Fibroblast of skin of scalp (primary cell): ENCODE measurements at regions not wholly inside any gene's neighbourhood (a gene's known extent, or its start where the extent isn't known, plus 50 kb on each side); places are given as distances from the start of the nearest gene placed in this dataset.
"Not testable (repeated sequence)": the region's sequence is repeated elsewhere in the genome, so short reads cannot be mapped to it uniquely, and the experiment has no call there.

Experiments used
- DNase-seq: peaks from one replicate; pipeline ENCODE4 v3.0.0-alpha.2; 2013

GRCh38 chr5:67746608-67747007 lies 468.9 kb upstream of the PIK3R1 start:
- not testable (repeated sequence) for DNase-seq

DNA sequence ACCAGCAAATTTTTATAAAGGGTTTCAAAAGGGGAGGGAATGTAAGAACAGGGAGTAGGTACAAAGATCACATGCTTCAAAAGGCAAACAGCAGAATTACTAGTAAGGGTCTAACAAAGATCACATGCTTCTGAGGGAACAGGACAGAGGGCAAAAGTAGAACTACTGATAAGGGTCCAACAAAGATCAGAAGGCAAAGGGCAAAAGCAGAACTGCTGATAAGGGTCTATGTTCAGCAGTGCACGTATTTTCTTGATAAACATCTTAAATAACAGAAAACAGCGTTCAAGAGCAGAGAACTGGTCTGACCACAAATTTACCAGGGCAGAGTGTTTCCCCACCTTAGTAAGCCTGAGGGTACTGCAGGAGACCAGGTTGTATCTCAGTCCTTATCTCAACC lies 469.5 kb upstream of the PIK3R1 start:
- DNase-seq, result no peak

- no peak for DNase-seq
Measured at GRCh38 chr5:67732921-67733320, 482.6 kb upstream of the PIK3R1 start.

- no peak for DNase-seq
Measured at GRCh38 chr5:67732471-67732870, 483.1 kb upstream of the PIK3R1 start.

DNA sequence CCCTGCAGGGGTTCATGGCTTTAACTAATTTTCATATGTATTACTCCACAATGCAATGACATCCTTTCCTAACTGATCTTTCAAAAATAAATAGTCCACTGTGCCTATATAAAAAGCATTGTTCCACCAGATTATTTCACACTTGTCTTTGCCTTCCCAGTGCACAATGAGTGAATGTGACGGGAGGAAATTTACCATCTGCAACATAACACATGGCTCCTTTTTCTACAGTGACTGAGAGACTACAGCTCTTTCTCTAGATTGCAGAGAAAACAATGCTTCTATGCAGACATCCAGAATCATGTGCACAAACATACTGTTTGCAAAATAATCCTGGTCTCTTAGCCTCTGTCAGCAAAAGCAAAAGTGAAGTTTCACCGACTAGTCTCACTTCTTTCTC lies 483.7 kb upstream of the PIK3R1 start:
- no peak for DNase-seq

DNA sequence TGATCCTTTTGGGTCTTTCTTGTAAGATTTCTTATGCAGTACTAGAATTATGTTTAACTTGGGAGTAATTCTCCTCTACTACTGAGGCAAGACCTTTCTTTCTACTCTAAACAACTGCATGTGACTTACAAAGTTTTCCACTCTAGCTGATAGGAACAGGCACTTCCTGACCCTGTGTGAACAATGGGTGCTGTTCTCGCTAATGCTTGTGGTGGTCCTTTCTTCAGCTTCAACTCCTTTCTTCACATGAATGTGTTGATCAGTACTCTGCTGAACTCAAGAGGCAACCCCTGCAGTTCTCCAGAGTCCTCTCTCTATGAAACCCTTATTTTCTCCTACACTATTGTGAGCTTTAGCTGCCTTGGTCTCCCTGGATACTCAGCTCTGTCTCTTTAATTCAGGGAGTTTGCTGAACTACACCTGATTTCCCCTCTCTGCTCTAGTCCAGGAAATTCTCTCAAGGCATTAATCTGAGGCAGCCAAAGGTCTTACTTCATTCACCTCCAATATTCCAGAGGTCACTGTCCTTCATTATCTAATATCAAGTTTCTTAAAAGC lies 484.6 kb upstream of the PIK3R1 start:
- DNase-seq, result no peak

GRCh38 chr5:67728326-67728890 lies 487.1 kb upstream of the PIK3R1 start:
- DNase-seq, result no peak

DNA sequence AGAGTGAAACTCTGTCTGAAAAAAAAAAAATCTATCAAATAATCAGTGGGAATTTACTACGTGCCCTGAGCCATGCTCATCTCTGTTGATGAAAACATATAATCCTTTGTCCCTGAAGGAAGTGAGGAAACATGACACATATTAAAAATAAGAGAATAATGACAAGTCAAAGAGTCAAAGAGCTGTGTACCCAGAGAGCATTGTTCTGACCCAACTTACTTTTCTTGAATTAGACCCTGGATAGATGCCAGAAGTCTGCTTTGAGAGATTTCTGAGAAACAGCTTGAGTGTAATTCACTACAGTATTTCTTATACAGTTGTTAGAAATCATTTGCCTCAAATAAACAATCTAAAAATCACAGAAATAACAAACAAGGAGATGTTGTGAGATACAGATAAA lies 490.0 kb upstream of the PIK3R1 start:
- DNase-seq, result no peak

DNA sequence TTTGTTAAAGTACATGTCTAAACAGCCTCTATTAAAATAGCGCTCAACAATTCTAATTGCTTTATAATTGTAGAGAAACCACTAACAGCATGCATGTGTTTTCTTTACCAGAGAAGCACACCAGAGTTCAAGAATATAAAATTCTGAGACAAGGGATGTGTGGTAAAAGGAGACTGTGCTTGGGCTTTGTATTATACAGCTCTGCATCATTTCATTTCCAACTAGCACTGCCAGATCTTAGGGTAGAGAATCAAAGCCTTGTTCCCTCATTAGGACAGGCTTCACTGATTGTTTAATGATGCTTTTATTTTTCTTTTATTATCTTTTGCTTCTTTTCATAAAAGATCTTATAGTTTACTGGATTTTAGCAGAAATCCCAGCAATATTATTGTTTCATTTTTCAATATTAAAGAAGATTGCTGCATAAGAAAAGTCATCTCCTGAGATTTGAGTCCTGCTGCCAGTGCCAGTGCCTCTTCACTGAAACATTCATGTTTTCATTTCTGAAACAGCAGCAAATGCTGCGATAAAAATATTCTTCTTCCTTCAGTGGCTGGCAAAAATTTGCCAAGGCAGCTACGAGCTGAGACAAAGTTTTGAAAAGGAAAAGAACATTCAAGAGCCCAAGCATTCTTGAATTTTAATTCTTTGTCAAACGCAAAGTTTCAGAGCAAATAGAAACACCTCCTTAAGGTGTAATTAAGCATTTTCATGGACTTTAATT lies 491.0 kb upstream of the PIK3R1 start:
- no peak for DNase-seq

GRCh38 chr5:67723873-67724272 lies 491.7 kb upstream of the PIK3R1 start:
- no peak for DNase-seq

DNA sequence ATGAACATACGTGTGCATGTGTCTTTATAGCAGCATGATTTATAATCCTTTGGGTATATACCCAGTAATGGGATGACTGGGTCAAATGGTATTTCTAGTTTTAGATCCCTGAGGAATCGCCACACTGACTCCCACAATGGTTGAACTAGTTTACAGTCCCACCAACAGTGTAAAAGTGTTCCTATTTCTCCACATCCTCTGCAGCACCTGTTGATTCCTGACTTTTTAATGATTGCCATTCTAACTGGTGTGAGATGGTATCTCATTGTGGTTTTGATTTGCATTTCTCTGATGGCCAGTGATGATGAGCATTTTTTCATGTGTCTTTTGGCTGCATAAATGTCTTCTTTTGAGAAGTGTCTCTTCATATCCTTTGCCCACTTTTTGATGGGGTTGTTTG lies 493.0 kb upstream of the PIK3R1 start:
- DNase-seq, result not testable (repeated sequence)

GRCh38 chr5:67720162-67720772 lies 495.3 kb upstream of the PIK3R1 start:
- no peak for DNase-seq

GRCh38 chr5:67702008-67702407 lies 505.4 kb upstream of the CD180 start:
- no peak for DNase-seq

DNA sequence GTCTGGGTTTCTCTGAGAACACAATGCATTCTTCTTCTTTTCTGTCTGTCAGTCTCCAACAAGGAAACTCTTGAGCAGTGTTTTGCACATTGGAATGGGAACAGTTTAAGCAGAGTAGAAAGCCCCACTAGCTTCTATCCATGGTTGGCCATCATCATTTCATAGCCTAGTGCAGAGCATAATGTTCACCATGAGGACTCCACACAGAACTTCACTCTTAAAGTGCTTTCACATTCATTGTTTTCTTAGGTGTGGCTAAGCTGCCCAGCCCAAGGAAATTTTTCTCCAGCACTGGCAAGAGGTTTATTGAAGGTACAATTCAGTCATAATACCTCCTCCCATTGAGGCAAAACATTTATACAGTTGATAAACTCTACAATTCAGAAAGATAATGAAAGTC lies 503.0 kb upstream of the CD180 start:
- peak; percentile 8 for DNase-seq

DNA sequence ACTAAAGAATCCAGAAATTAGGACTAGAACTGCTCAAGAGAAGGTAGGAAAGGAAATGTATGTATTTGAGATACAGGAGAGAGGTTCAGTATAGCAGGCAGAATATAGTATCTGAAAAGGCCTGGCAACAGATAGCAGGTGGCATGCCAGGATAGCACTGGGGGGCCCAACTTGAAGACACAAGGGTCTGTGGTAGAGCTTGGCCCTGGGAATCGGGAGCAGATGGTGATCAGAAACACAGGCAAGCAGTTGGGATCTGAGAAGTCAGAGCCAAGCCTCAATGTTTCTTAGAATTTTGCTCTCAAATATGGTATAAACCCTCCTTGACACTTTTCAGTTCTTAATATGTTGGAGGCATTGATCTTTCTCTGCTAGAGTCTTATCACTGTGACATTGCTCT lies 499.8 kb upstream of the CD180 start:
- DNase-seq, result no peak

DNA sequence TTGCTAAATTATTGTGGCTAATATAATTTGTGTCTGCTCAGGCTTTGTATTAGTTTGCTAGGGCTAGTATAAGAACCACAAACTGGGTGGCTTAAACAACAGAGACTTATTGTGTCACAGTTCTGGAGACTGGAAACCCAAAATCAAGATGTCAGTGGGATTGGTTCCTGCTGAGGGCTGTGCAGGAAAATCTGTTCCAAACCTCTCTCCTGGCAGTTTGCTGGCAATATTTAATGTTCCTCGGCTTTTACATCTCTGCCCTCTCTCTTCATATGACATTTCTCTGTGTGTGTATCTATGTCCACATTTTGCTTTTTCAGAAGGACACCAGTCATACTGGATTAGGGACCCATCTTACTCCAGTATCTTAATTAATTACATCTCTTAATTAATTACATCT lies 498.8 kb upstream of the CD180 start:
- DNase-seq, result no peak

- DNase-seq, result no peak
Measured at GRCh38 chr5:67694810-67695191, 498.2 kb upstream of the CD180 start.

GRCh38 chr5:67693956-67694809 lies 497.6 kb upstream of the CD180 start:
- peak; percentile 31 for DNase-seq

DNA sequence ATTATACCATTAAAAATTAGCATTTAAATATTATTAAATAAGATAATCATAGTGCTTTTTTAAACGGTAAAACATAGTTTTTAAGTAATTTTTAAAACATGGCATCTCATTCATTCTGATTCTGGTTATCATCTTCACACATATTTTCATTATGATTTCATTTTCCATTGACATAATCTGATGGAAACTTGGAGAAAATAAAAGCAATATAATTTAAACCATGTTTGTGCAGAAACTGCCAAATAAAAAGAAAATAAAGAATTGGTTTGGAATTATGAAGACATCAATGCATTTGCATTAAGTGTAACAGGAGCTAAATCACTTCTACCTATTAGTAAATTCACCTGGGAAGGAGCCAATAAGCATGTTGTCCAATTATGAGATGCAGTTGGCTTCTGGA lies 490.1 kb upstream of the CD180 start:
- DNase-seq, result no peak

DNA sequence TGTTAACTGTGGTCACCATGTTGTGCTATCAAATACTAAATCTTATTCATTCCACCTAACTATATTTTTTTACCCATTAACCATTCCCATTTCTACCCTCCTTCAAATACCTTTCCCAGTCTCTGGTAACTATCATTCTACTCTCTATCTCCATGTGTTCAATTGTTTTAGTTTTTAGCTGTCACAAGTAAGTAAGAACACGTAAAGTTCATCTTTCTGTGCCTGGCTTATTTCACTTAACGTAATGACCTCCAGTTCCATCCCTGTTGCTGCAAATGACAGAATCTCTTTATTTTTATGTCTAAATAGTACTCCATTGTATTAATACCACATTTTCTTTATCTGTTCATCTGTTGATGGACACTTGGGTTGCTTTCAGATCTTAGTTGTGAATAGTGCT lies 485.1 kb upstream of the CD180 start:
- DNase-seq, result no peak

DNA sequence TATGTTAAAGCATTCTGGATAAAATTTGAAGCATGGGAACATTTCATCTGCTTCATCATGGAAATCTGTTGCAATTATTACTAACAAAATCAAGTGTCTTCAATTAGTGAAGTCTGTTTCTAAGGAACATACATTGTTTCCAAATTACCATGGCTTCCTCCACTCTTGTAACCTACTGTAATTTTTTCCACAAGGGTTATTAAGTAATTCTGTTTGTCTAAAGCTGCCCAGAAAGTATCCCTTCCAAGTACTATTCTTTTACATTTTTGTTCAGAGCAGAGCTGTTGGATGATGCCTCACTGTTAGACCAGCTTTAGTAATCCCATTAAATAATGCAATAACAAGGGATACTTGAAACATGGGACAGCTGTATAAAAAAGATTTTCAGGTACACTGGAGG lies 483.5 kb upstream of the CD180 start:
- no peak for DNase-seq

DNA sequence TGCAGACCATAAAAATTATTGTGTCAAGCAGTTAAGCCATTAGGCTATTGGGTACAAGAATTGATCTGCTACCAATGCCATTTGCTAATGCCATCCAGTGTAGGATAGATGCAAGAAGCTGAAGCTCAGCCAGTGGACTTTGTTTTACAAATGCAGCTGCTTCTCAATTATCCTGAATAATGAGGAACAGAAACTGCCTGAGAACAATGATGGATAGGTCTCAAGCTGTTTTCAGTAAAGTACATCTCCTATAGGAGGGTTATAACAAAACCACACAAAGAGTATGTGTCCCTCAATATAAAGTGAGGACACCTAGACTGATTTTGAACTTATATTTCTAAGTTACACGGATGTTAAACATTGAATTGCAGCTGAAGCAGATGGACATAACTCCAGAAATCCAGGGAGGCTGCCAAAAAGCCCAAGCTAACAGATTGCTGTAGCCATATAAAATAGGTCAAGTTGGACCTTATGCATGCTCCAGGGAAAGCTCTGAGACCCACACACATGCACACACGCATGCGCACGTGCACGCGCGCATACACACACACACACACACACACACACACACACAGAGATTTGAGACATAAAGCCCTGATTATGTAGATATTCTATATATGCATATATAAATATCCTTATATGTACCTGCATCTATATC lies 482.7 kb upstream of the CD180 start:
- no peak for DNase-seq

DNA sequence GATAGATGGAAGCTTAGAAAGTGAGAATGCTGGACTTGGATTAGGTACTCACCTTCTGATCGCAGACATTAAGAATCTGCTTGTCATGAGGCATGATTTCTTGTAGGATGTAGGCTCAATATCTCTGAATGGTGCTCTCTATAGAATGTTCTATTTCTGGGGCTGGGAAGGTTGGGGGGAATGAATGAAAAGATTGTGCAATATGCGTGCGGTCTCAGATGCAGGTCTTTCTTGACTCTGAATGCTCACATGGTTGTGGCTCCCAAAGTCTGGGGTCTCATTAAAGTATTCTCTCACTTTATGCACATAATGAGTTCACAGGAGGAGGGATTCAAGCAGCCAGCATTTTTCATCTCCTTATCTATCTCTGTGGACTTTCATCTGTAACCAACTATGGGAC lies 482.0 kb upstream of the CD180 start:
- DNase-seq, result no peak
